Smooth muscle cell (in vitro differentiated cells): ENCODE measurements at regions not wholly inside any gene's neighbourhood (a gene's known extent, or its start where the extent isn't known, plus 50 kb on each side); places are given as distances from the start of the nearest gene placed in this dataset.
A peak's percentile ranks its signal among the peaks of the same experiment; 100 is the strongest.

Experiments
- DNase-seq: peaks from one replicate; lab custom pipeline; 2025; ENCODE audit not compliant: unreplicated experiment; lab: John Stamatoyannopoulos, UW
- H2AFZ ChIP-seq: fragments of 200-600 bp; sonication (generic); 2 replicates; pipeline ENCODE4 v1.6.0; 2016; ENCODE audit warnings: antibody characterized with exemption, low read depth, mild to moderate bottlenecking
- H3F3A ChIP-seq: fragments of 200-600 bp; sonication (generic); 2 replicates; pipeline ENCODE4 v1.6.0; 2017; ENCODE audit warnings: antibody characterized with exemption, low read depth
- H3K27ac ChIP-seq: fragments of 200-600 bp; sonication (generic); 2 replicates; pipeline ENCODE4 v1.5.1; 2016; ENCODE audit warnings: low read depth, mild to moderate bottlenecking
- H3K27me3 ChIP-seq: fragments of 200-600 bp; sonication (generic); 2 replicates; pipeline ENCODE4 v1.6.1; 2016; ENCODE audit warnings: low read depth, mild to moderate bottlenecking
- H3K36me3 ChIP-seq: fragments of 200-600 bp; sonication (generic); 2 replicates; pipeline ENCODE4 v1.5.1; 2016; ENCODE audit warnings: low read depth
- H3K4me1 ChIP-seq: fragments of 200-600 bp; sonication (generic); 2 replicates; pipeline ENCODE4 v1.5.1; 2016; ENCODE audit warnings: low read depth
- H3K4me2 ChIP-seq: fragments of 200-600 bp; sonication (generic); 2 replicates; pipeline ENCODE4 v1.6.0; 2016; ENCODE audit warnings: mild to moderate bottlenecking
- H3K4me3 ChIP-seq: fragments of 200-600 bp; sonication (generic); 2 replicates; pipeline ENCODE4 v1.5.1; 2016; ENCODE audit warnings: mild to moderate bottlenecking
- H3K79me2 ChIP-seq: fragments of 200-600 bp; sonication (generic); 2 replicates; pipeline ENCODE4 v1.6.0; 2016; ENCODE audit warnings: low read depth, mild to moderate bottlenecking
- H3K9ac ChIP-seq: fragments of 200-600 bp; sonication (generic); 2 replicates; pipeline ENCODE4 v1.6.0; 2016; ENCODE audit warnings: low read depth
- H3K9me3 ChIP-seq: fragments of 200-600 bp; sonication (generic); replicated peaks from 2 replicates; pipeline ENCODE4 v1.5.1; 2016; ENCODE audit warnings: low read depth
- H4K20me1 ChIP-seq: fragments of 200-600 bp; sonication (generic); 2 replicates; pipeline ENCODE4 v1.6.0; 2016; ENCODE audit warnings: low read depth
- WGBS: methylation state at CpG from one replicate; pipeline ENCODE4 v1.1.7; 2016; ENCODE audit warnings: low lambda C conversion rate; 5-methylcytosine and 5-hydroxymethylcytosine counted together
- TF ChIP-seq, protein P1 (sequence below): fragments of 200-600 bp; sonication (generic); IDR thresholded peaks from 2 replicates; pipeline ENCODE4 v1.5.1; 2017; ENCODE audit warnings: borderline replicate concordance, mild to moderate bottlenecking, antibody characterized with exemption; ENCODE audit not compliant: insufficient read depth, poor library complexity, severe bottlenecking

DNA sequence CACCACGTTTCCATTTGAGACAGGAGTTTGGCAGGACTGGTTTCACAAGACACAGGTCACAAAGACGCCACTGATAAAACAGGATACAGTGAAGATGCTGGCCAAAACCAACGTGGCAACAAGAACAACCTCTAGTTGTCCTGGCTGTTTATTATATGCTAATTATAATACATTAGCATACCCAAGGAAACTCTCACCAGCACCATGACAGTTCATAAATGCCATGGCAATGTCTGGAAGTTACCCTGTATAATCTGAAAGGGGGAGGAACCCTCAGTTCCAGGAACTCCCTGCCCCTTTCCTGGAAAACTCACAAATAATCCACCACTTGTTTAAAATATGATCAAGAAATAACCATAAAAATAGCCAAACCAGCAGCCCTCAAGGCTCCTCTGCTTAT is 148.3 kb downstream of the RBM43 start:
- Histone ChIP-seq H3K4me2 (no peak overlapping the region), H4K20me1 (no peaks in the 10 kb centered on the region), H2AFZ (no peak overlapping the region), H3K9me3 (no peaks in the 10 kb centered on the region), H3K27me3 (no peaks in the 10 kb centered on the region), H3K27ac (no peak overlapping the region), H3K4me1 (no peaks in the 10 kb centered on the region), H3K4me3 (no peak overlapping the region), H3K36me3 (no peaks in the 10 kb centered on the region), H3K9ac (no peak overlapping the region), H3F3A (peaks cover 10% of the 10 kb centered on the region), H3K79me2 (no peaks in the 10 kb centered on the region)
- no peak for DNase-seq
- WGBS = 87% methylated on average over 3 of the region's 3 CpGs
- TF ChIP-seq, protein P1, sequence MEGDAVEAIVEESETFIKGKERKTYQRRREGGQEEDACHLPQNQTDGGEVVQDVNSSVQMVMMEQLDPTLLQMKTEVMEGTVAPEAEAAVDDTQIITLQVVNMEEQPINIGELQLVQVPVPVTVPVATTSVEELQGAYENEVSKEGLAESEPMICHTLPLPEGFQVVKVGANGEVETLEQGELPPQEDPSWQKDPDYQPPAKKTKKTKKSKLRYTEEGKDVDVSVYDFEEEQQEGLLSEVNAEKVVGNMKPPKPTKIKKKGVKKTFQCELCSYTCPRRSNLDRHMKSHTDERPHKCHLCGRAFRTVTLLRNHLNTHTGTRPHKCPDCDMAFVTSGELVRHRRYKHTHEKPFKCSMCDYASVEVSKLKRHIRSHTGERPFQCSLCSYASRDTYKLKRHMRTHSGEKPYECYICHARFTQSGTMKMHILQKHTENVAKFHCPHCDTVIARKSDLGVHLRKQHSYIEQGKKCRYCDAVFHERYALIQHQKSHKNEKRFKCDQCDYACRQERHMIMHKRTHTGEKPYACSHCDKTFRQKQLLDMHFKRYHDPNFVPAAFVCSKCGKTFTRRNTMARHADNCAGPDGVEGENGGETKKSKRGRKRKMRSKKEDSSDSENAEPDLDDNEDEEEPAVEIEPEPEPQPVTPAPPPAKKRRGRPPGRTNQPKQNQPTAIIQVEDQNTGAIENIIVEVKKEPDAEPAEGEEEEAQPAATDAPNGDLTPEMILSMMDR = no peak

DNA sequence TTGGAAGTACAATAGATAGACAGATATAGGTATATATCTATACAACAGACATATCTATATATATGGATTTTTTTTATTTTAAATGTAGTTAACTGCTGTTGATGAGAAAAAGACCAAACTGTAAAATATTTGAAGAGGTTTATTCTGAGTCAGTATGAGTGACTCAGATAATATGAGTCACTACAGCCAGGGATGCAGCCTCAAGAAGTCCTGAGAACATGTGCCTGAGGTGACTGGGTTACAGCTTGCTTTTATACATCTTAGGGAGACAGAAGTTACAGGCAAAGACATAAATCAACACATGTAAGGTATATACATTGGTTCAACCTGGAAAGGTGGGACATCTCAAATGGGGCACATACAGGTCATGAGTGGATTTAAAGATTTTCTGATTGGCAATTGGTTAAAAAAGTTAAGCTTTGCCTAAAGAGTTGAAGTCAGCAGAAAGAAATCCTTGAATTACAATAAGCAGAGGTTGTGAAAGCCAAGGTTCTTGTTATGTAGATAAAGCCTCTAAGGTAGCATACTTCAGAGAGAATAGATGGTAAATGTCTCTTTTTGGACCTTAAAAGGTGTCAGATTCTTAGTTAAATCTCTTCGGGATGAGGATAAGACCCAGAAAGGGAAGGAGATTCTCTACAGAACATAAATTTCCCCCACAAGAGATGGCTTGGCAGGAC is 149.9 kb downstream of the RBM43 start:
- 71% methylated on average over 1 of the region's 1 CpG for WGBS
- no peaks in the 10 kb centered on the region for H3K27me3 ChIP-seq
- no peak overlapping the region for H3K4me3 ChIP-seq
- TF ChIP-seq, protein P1 = no peak
- peak overlapping the region; percentile 57 for H3K27ac ChIP-seq
- H3K79me2 ChIP-seq = no peaks in the 10 kb centered on the region
- DNase-seq = no peak
- H3K9ac ChIP-seq = no peak overlapping the region
- peaks cover 10% of the 10 kb centered on the region for H3F3A ChIP-seq
- no peaks in the 10 kb centered on the region for H4K20me1 ChIP-seq
- no peaks in the 10 kb centered on the region for H3K9me3 ChIP-seq
- no peaks in the 10 kb centered on the region for H3K4me1 ChIP-seq
- H2AFZ ChIP-seq = peak overlapping the region; percentile 5
- H3K4me2 ChIP-seq = peak overlapping the region; percentile 24
- H3K36me3 ChIP-seq = no peaks in the 10 kb centered on the region

DNA sequence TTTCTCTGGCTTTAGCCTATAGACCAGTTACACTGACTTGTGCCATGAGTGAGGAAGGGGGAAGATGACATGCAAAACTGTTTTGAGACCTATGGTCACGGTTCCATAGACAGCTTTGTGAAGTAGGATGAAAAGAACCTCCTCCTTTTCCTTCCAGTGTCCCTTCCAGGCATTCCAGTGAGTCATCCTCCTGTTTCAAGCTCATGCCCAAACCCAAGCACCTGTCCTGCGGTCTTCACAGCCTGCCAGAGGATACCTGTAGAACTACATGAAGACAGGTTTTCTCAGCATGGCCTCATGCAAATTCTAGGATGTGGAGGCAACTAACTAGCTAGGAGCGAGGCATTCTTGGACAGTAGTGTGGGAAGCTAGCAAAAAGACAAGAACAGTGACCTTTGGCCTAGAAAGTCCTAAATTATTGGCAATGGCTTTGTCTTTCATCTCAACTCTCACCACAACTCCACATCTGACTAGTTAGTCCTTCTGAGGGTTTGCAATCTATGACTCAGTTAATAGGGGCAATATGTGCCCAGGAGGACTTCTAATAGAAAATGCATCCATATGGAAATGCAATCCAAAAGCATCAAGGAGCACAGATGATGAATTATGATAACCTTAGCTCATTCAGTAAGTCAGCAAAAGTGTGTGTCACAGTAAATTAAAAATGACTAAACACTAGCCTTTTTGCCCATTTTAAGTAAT is 154.7 kb downstream of the RBM43 start:
- H3K79me2 ChIP-seq = no peaks in the 10 kb centered on the region
- no peak overlapping the region for H3K27ac ChIP-seq
- H3K4me2 ChIP-seq = no peak overlapping the region
- H3K36me3 ChIP-seq = no peaks in the 10 kb centered on the region
- H3K9me3 ChIP-seq = no peaks in the 10 kb centered on the region
- H3K4me3 ChIP-seq = no peak overlapping the region
- peaks cover 6% of the 10 kb centered on the region for H3F3A ChIP-seq
- no peaks in the 10 kb centered on the region for H3K4me1 ChIP-seq
- TF ChIP-seq, protein P1 = no peak
- H3K9ac ChIP-seq = no peak overlapping the region
- no peak overlapping the region for H2AFZ ChIP-seq
- WGBS = 82% methylated on average over 3 of the region's 3 CpGs
- no peak for DNase-seq
- no peaks in the 10 kb centered on the region for H4K20me1 ChIP-seq
- no peaks in the 10 kb centered on the region for H3K27me3 ChIP-seq

DNA sequence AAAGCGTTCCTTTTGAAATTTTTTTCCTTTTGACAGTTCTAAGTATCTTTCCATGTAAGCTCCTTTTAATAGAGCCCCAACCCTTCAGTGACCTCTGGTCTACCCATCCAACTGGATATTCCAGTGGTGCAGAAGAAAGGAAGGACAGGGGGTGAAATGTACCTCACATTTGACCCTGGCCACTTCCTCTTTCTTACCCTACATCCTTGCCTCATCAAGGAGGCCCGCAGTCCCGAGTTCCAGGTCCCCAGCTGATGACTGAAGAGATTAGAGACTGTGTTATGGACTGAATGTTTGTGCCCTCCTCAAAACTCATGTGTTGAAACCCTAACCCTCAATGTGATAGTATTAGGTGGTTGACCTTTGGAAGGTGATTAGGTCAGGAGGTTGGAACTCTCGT is 158.1 kb downstream of the RBM43 start:
- H3K27ac ChIP-seq = no peak overlapping the region
- H3K4me2 ChIP-seq = no peak overlapping the region
- H4K20me1 ChIP-seq = no peaks in the 10 kb centered on the region
- no peaks in the 10 kb centered on the region for H3K36me3 ChIP-seq
- no peak for DNase-seq
- no peaks in the 10 kb centered on the region for H3K4me1 ChIP-seq
- WGBS = 95% methylated on average over 4 of the region's 4 CpGs
- H2AFZ ChIP-seq = no peak overlapping the region
- H3K9ac ChIP-seq = no peak overlapping the region
- no peak overlapping the region for H3K4me3 ChIP-seq
- TF ChIP-seq, protein P1 = no peak
- H3K9me3 ChIP-seq = no peaks in the 10 kb centered on the region
- no peaks in the 10 kb centered on the region for H3K79me2 ChIP-seq
- no peaks in the 10 kb centered on the region for H3K27me3 ChIP-seq
- H3F3A ChIP-seq = no peaks in the 10 kb centered on the region
